ENCODE measurements at regions not wholly inside any gene's neighbourhood (a gene's known extent, or its start where the extent isn't known, plus 50 kb on each side); places are given as distances from the start of the nearest gene placed in this dataset.

DNA sequence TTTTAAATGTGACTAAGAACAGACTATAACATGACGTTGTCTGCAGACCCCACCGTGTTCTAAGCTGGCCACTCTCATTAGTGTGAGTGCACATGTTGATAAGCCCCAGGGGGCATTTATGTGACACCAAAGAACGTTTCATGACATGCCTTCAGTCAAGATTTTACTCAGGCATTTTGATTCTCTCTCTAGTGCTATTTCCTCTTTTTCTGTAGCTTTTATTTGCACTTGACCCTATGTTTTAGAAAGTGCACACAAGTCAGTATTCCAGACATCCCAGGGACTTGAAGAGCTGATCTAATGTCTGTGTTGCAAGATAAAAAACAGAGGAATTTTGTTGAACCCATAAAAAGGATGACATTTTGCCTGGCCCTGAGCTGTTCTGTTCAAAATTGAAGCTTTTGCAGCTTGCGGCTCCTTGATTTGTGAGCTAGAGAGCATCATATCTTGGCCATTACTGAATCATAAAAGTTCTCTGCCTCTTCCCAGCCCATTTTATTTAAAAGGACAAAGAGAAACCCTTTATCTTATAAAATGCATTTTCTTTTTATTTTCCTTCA, 80.9 kb upstream of the TYRP1 start:
- no peak for DNase-seq

DNA sequence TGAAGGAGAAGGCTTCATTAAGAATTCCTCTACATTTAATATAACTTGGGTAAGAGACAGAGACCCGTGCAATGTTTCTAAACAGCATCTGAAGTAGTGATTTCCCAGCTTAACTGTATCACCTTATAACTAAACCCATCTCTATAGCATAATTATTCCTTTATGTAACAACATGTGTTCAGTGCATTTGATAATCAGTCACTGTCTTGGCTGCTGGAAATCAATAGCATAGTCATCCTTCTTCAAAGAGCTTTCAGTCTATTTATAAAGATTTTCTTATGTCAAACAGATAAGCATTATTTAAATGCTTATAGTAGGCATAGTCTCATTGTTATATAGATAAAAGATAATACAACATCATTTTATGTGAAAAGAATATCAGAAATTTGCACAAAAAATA, 80.1 kb upstream of the TYRP1 start:
- no peak for DNase-seq

DNA sequence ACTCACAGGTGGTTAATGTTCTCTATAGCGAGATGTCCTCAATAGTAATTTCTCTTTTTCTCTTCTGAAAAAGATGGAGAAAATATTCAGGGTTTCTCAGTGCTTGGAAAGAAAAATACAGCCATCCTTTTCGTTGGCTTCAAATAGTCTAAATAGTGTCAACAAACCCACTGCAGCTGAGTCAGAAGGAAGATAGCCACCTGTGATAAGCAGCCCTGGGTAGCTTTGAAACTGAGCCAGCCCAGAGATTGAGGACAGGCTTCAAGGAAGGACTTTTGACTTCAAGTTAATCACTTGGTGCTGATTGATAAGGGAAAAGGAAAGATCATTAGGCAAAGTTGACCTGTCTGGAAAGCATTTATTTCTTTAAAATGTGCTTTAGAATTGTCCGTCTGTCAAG, 78.7 kb upstream of the TYRP1 start:
- no peak for DNase-seq

DNA sequence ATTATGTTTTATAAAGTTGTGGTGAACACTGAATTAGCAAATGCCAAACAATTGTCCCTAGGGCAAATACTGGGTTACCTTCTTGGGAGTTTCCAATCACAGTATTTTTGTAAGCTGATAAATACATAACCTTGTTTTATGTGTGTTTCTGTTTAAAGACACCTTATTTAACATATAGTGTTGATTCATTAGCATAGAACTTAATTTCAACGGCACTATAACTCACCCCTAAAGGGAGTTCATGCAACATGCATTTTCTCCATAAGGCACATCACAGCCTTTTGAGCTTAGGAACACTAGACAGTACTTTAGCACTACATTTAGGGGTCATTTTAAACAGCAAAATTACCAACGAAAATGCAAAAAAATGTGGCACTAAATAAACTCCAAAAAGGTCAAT, 74.2 kb upstream of the TYRP1 start:
- DNase-seq = no peak

DNA sequence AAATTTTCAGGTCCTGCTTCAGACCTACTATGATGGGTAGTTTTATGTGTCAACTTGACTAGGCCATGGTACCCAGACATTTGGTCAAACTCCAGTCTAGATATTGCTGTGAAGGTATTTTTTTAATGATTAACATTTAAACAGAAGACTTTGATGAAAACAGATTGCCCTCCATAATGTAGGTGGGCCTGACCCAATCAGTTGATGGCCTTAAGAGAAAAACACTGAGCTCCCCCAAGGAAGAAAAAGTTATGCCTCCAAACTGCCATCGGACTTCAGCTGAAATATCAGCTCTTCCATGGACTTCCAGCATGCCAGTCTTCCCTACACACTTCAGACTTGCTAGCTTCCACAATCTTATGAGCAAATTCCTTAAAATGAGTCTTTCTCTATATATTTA, 67.3 kb upstream of the TYRP1 start:
- DNase-seq = no peak

DNA sequence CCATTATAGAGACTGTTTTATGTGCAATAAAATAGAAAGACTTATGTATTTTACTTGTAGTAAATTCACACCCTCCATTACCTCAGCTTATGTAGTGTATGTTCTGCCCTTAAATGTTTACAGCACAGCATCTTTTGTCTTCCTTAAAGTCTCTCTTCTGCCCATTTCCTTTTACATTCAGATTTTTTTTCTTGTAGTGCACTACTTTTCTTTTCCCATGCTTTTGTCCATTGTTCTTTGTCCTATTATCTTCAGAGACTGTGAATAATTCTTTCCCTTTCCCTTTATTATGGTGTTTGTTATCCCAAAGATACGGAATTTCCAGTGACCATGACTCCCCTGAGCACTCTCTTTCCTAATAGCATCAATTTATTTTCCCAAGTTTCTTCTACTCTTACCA, 66.1 kb upstream of the TYRP1 start:
- DNase-seq = no peak

DNA sequence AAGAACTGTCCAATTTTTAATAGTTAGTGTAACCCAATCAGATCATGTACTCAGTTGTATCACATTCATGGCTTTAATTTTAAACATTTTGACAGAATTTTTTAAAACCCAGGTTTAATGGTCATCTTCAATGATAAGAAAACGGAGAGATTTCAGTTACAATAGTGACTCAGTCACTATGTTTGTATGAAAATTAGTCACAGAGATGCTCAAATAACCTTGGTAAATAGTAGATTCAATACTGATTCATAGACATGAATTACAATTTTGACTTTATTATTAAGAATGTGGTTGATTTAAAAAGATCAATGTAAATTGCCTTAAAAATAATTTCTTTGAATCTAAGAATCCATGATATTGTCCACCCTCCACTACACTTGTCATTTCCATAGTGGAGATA, 64.6 kb upstream of the TYRP1 start:
- DNase-seq = no peak

DNA sequence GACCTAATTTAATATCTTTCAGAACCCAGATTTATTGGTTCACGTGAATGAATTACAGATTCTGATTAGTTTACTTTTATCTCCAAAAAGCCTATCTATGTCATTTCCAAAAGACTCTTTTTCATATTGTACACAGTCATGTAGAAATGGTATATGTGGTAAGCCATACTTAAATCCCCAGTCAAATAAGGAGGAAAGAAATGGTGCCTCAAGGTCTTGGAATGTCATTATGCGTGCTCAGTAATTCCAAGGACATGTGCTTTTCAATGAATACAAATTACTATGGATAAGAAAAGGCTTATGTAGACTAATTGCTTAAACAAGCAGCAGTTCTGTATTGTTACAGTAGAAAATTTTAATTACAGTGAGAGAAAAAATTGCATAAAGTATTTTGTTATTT, 64.1 kb upstream of the TYRP1 start:
- DNase-seq = no peak

DNA sequence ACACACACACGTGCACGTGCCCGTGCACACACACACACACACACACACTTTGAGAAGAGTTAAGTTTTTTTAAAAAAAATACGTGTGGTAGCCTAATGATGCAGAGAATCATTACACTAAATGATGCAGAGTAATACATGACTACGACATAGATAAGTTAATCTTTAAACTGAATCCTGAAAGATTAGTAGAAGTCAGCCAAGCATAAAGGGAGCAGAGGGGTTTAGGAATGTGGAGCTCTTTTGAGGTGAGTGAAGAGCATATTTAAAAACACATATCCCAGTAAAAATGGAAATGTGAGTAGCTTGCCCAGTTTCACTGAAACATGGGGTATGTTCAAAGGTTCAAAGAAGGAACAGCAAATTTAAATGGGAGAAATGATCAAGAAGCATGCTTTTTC, 61.3 kb upstream of the TYRP1 start:
- no peak for DNase-seq

DNA sequence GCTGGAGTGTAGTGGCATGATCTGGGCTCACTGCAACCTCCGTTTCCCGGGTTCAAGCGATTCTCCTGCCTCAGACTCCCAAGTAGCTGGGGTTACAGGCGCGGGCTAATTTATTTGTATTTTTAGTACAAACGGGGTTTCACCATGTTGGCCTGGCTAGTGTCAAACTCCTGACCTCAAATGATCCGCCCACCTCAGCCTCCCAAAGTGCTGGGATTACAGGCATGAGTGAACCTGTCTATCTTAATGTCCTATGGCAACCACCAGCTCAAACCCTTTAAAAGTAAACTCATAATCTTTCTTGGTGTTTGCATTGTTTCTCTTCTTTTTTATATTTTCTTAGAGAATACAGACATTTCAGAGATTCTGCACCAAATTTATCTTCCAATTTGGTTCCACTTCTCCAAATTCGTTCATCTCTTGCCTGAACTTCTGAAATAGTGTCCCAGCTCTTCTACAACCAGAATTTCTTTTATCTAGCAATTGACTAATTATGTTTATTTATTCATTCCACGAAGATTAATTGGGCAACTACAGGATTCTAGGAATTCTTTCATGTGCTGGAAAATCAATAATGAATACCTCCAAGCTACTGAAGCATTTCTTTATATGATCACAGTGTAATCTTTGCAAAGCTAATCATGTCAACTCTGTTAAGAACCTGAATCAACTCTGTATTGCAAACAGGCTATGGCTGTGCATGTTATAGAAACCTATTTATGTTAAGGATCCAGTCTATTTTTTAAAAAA, 60.0 kb upstream of the TYRP1 start:
- no peak for DNase-seq

DNA sequence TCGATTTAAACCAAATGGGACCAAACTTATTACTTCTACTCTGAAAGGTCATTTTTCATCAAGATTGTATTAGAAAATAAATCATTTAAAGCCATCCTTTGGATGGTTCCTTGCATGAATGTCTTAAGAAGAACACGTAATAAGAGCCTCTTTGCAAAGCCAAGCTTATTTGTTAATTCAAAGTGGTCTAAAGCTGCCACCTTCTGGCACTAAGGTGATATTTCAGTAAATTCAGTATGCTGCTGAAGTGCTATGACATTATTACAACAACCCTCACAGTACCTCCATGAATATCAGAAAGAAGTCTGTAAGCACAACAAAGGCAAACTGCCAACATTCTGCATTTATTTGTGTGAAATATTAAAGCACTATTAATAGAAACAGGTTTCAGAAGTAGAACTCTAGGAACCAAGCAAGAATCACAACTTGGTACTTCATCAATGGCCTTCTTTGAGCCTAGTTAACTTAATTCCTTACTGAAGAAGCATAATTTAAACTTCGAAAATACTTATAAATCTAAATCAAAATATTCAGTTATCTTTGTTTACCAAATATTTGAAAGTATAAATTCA, 53.1 kb upstream of the TYRP1 start:
- DNase-seq = peak; percentile 68

DNA sequence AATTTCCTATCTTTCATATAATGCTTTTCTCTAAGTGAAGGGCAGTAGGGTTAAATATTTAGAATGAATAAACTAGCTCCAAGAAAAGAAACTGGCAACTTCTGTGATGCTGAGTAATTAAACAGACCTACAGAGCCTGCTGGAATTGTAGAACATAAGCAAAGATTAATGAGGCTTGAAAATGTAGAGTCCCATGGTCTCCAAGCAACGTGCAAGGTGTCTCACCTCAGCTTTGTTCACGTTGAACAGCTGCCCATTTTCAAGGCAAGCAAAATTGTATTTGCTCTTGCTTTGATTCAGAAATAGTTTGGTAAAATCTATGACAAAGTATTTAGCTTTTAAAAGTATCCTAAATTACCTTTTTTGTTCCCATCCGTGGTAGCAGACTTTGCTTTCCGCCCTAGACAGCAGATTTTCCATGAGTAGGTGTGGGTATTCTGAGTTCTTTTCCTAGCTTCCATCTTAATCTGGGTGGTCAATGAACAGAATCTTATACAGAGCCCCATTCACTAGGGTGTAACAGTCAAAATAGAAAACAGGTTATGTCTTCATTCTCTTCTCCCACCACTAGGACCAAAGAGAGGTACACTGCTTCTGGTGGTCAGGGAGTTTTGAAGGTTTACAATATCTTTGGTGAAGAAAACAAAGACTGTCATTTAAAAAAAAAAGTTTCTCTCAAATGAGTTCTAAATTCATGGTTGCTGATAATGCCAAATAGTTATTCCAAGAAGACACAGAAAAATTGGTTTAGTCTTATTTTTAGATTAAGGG, 52.1 kb upstream of the TYRP1 start:
- DNase-seq = no peak
